ENCODE measurements at regions not wholly inside any gene's neighbourhood (a gene's known extent, or its start where the extent isn't known, plus 50 kb on each side); places are given as distances from the start of the nearest gene placed in this dataset.

GRCh38 chr5:113813466-113813865 is 300.0 kb downstream of the YTHDC2 start:
- no peak overlapping the region for H3K4me3 ChIP-seq (replicated peaks; ENCODE audit: low read depth, low read length)
- TF ChIP-seq, protein P1, sequence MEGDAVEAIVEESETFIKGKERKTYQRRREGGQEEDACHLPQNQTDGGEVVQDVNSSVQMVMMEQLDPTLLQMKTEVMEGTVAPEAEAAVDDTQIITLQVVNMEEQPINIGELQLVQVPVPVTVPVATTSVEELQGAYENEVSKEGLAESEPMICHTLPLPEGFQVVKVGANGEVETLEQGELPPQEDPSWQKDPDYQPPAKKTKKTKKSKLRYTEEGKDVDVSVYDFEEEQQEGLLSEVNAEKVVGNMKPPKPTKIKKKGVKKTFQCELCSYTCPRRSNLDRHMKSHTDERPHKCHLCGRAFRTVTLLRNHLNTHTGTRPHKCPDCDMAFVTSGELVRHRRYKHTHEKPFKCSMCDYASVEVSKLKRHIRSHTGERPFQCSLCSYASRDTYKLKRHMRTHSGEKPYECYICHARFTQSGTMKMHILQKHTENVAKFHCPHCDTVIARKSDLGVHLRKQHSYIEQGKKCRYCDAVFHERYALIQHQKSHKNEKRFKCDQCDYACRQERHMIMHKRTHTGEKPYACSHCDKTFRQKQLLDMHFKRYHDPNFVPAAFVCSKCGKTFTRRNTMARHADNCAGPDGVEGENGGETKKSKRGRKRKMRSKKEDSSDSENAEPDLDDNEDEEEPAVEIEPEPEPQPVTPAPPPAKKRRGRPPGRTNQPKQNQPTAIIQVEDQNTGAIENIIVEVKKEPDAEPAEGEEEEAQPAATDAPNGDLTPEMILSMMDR (IDR thresholded peaks at IDR 0.05; ENCODE audit: low read depth, low read length, missing control alignments) = no peak
- DNase-seq (ENCODE audit: extremely low read depth, low read depth) = no peak

DNA sequence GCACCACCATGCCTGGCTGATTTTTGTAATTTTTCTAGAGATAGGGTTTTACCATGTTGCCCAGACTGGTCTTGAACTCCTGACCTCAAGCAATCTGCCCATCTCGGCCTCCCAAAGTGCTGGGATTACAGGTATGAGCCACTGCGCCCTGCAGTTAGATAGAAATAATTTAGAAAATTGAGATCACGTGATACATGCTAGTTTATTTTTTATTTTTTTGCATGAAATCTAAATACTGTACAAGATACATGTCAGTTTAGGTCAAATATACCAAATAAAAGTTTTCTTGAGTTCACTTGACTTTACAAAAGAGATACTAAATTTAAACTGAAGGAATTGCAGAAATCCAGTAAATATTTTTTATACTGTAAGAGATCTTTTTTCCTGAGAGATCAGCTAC is 304.2 kb downstream of the YTHDC2 start:
- TF ChIP-seq, protein P1 (IDR thresholded peaks at IDR 0.05; ENCODE audit: low read depth, low read length, missing control alignments) = no peak
- no peak overlapping the region for H3K4me3 ChIP-seq (replicated peaks; ENCODE audit: low read depth, low read length)
- DNase-seq (ENCODE audit: extremely low read depth, low read depth) = no peak

- TF ChIP-seq, protein P1 (IDR thresholded peaks at IDR 0.05; ENCODE audit: low read depth, low read length, missing control alignments) = no peak
Measured at GRCh38 chr5:113823696-113824095, 310.2 kb downstream of the YTHDC2 start.

DNA sequence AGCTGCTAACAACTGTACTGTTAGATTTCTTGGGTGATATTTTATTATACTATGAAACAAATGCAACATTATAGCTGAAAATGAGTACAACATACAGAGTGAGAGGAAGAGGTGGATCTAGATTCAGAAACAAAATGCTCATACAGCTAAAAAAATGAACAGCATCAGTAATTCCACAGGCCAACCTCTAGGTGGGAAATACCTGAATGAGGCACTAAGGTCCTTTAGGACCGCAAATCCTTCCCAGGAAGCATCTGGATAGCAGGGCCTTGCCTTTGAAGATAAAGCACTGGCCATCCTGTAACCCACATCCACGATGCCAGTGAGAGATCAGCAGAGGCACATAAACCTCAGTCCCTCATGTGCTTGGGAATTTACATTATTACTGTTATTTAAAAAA is 310.8 kb downstream of the YTHDC2 start:
- no peak for DNase-seq (ENCODE audit: extremely low read depth, low read depth)
- no peak overlapping the region for H3K4me3 ChIP-seq (replicated peaks; ENCODE audit: low read depth, low read length)
- TF ChIP-seq, protein P1 (IDR thresholded peaks at IDR 0.05; ENCODE audit: low read depth, low read length, missing control alignments) = no peak

More at GRCh38 chr5:113823696-113824095, 310.2 kb downstream of the YTHDC2 start:
- DNase-seq (ENCODE audit: extremely low read depth, low read depth) = no peak
- no peak overlapping the region for H3K4me3 ChIP-seq (replicated peaks; ENCODE audit: low read depth, low read length)

- TF ChIP-seq, protein P1 (IDR thresholded peaks at IDR 0.05; ENCODE audit: low read depth, low read length, missing control alignments) = no peak
- DNase-seq (ENCODE audit: extremely low read depth, low read depth) = no peak
Measured at GRCh38 chr5:113825176-113825575, 311.7 kb downstream of the YTHDC2 start.

GRCh38 chr5:113846941-113847340 is 333.4 kb downstream of the YTHDC2 start:
- TF ChIP-seq, protein P1 (IDR thresholded peaks at IDR 0.05; ENCODE audit: low read depth, low read length, missing control alignments) = no peak
- DNase-seq (ENCODE audit: extremely low read depth, low read depth) = no peak
- no peak overlapping the region for H3K4me3 ChIP-seq (replicated peaks; ENCODE audit: low read depth, low read length)

More at GRCh38 chr5:113825176-113825575, 311.7 kb downstream of the YTHDC2 start:
- H3K4me3 ChIP-seq (replicated peaks; ENCODE audit: low read depth, low read length) = no peak overlapping the region

GRCh38 chr5:113864437-113864836 is 350.9 kb downstream of the YTHDC2 start:
- TF ChIP-seq, protein P1 (IDR thresholded peaks at IDR 0.05; ENCODE audit: low read depth, low read length, missing control alignments) = no peak
- no peak for DNase-seq (ENCODE audit: extremely low read depth, low read depth)
- H3K4me3 ChIP-seq (replicated peaks; ENCODE audit: low read depth, low read length) = no peak overlapping the region

All from HFF-Myc (cell line).